HFFc6 (cell line): ENCODE measurements at regions not wholly inside any gene's neighbourhood (a gene's known extent, or its start where the extent isn't known, plus 50 kb on each side); places are given as distances from the start of the nearest gene placed in this dataset.
"Not testable (repeated sequence)": the region's sequence is repeated elsewhere in the genome, so short reads cannot be mapped to it uniquely, and the experiment has no call there.

Experiments used
- DNase-seq: peaks from one replicate; pipeline ENCODE4 v3.0.0-alpha.2; 2018
- H3K27ac Mint-ChIP-seq: 2 replicates; pipeline ENCODE4 v1.8.0; 2020; ENCODE audit warnings: mild to moderate bottlenecking, mixed read lengths
- H3K27me3 Mint-ChIP-seq: 2 replicates; pipeline ENCODE4 v1.8.0; 2021; ENCODE audit warnings: mild to moderate bottlenecking, moderate library complexity, mixed read lengths; ENCODE audit not compliant: insufficient read depth
- H3K36me3 Mint-ChIP-seq: 2 replicates; pipeline ENCODE4 v1.8.0; 2021; ENCODE audit warnings: low read depth, mixed read lengths
- H3K4me1 Mint-ChIP-seq: 2 replicates; pipeline ENCODE4 v1.8.0; 2020; ENCODE audit warnings: low read depth, mixed read lengths
- H3K4me3 Mint-ChIP-seq: 2 replicates; pipeline ENCODE4 v1.8.0; 2020; ENCODE audit warnings: mild to moderate bottlenecking, moderate library complexity, mixed read lengths
- H3K9me3 Mint-ChIP-seq: 2 replicates; pipeline ENCODE4 v1.8.0; 2020; ENCODE audit warnings: mild to moderate bottlenecking, mixed read lengths
- CTCF ChIP-seq: fragments of 200-600 bp; sonication (generic); IDR thresholded peaks from 2 replicates; pipeline ENCODE4 v1.5.0; 2021; ENCODE audit warnings: antibody characterized with exemption, mild to moderate bottlenecking

DNA sequence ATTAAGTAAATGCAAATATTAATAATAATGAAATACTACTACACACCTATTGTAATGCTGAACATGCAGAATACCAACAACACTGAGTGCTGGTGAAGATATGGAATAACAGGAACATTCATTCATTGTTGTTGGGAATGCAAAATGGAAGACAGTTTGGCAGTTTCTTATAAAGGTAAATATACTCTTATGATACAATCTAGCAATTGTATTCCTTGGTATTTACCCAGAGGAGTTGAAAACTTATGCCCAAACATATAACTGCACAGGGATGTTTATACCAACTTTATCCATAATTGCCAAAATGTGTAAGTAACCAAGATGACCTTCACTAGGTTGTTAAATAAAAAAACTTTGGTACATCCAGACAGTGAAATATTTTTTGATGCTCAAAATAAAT is 636.8 kb downstream of the PRR16 start:
- no peak for TF ChIP-seq CTCF

DNA sequence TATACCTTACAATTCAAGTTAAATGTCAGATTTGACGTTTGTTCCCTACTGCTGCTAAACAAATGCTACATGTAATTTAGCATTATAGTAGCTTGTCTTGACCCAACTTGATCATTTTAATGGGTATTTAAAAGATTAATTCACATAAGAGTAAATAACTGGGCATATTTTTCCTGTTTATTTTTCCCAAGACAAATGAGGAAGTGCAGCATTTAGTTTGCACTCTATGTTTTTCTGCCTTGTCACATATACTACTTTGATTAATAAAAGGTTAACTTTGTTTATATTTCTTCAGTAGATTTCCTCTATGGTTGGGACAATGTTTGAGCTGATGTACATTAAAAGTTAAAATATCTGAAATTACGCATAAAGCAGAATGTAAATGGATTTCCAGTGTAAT is 641.8 kb downstream of the PRR16 start:
- TF ChIP-seq CTCF: no peak
- Mint-ChIP-seq H3K27me3 (no peaks in the 10 kb centered on the region), H3K9me3 (peaks cover 20% of the 10 kb centered on the region), H3K4me1 (no peaks in the 10 kb centered on the region), H3K36me3 (no peaks in the 10 kb centered on the region), H3K27ac (no peak overlapping the region), H3K4me3 (no peak overlapping the region)
- DNase-seq: no peak

More for the DNA sequence above, 636.8 kb downstream of the PRR16 start:
- no peaks in the 10 kb centered on the region for H3K36me3 Mint-ChIP-seq
- no peak for DNase-seq
- H3K4me3 Mint-ChIP-seq: no peak overlapping the region
- H3K4me1 Mint-ChIP-seq: no peaks in the 10 kb centered on the region
- H3K9me3 Mint-ChIP-seq: peaks cover 9% of the 10 kb centered on the region
- no peak overlapping the region for H3K27ac Mint-ChIP-seq
- no peaks in the 10 kb centered on the region for H3K27me3 Mint-ChIP-seq

- H3K4me1 Mint-ChIP-seq, DNase-seq, H3K4me3 Mint-ChIP-seq, H3K27ac Mint-ChIP-seq, H3K27me3 Mint-ChIP-seq, H3K36me3 Mint-ChIP-seq: not testable (repeated sequence)
- H3K9me3 Mint-ChIP-seq: peaks cover 20% of the 10 kb centered on the region
Measured at GRCh38 chr5:121106721-121107690, 642.9 kb downstream of the PRR16 start.

- no peaks in the 10 kb centered on the region for H3K36me3 Mint-ChIP-seq
- no peak for TF ChIP-seq CTCF
- no peak overlapping the region for H3K4me3 Mint-ChIP-seq
- H3K27ac Mint-ChIP-seq: no peak overlapping the region
- no peaks in the 10 kb centered on the region for H3K4me1 Mint-ChIP-seq
- no peaks in the 10 kb centered on the region for H3K27me3 Mint-ChIP-seq
- peaks cover 20% of the 10 kb centered on the region for H3K9me3 Mint-ChIP-seq
- DNase-seq: no peak
Measured at GRCh38 chr5:121108725-121109124, 644.6 kb downstream of the PRR16 start.

GRCh38 chr5:121109817-121110216 is 645.7 kb downstream of the PRR16 start:
- no peak overlapping the region for H3K27ac Mint-ChIP-seq
- no peaks in the 10 kb centered on the region for H3K27me3 Mint-ChIP-seq

More at GRCh38 chr5:121109817-121110216, 645.7 kb downstream of the PRR16 start:
- no peak for DNase-seq
- H3K4me1 Mint-ChIP-seq: no peaks in the 10 kb centered on the region
- no peaks in the 10 kb centered on the region for H3K36me3 Mint-ChIP-seq
- TF ChIP-seq CTCF: no peak
- no peak overlapping the region for H3K4me3 Mint-ChIP-seq
- H3K9me3 Mint-ChIP-seq: peaks cover 27% of the 10 kb centered on the region
